ENCODE measurements at regions not wholly inside any gene's neighbourhood (a gene's known extent, or its start where the extent isn't known, plus 50 kb on each side); places are given as distances from the start of the nearest gene placed in this dataset.

DNA sequence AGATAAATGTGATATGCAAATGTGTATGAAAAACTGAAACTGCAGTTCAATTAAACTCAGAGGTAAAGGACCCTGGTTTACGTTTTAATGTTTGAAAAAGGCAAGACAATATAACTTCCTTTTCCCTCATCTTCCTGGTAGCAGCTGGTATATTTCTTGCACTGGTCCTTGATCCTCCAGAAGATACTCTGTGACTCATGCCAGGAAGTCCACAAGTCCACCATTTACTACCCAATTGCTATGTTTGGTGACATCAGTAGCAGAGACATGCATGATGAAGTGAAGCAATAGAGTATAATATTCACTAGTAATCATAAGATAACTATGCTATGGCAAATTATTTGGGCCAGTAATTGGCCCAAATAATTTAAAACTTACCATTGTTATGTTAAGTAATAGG is 774.5 kb upstream of the NEGR1 start:
- TF ChIP-seq, protein P1, sequence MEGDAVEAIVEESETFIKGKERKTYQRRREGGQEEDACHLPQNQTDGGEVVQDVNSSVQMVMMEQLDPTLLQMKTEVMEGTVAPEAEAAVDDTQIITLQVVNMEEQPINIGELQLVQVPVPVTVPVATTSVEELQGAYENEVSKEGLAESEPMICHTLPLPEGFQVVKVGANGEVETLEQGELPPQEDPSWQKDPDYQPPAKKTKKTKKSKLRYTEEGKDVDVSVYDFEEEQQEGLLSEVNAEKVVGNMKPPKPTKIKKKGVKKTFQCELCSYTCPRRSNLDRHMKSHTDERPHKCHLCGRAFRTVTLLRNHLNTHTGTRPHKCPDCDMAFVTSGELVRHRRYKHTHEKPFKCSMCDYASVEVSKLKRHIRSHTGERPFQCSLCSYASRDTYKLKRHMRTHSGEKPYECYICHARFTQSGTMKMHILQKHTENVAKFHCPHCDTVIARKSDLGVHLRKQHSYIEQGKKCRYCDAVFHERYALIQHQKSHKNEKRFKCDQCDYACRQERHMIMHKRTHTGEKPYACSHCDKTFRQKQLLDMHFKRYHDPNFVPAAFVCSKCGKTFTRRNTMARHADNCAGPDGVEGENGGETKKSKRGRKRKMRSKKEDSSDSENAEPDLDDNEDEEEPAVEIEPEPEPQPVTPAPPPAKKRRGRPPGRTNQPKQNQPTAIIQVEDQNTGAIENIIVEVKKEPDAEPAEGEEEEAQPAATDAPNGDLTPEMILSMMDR (conservative IDR thresholded peaks at IDR 0.05; ENCODE audit: low read depth, low read length) = no peak
- no peak overlapping the region for H3K4me3 ChIP-seq (ENCODE audit: low read length)
- no peak for DNase-seq (ENCODE audit: low read depth)

DNA sequence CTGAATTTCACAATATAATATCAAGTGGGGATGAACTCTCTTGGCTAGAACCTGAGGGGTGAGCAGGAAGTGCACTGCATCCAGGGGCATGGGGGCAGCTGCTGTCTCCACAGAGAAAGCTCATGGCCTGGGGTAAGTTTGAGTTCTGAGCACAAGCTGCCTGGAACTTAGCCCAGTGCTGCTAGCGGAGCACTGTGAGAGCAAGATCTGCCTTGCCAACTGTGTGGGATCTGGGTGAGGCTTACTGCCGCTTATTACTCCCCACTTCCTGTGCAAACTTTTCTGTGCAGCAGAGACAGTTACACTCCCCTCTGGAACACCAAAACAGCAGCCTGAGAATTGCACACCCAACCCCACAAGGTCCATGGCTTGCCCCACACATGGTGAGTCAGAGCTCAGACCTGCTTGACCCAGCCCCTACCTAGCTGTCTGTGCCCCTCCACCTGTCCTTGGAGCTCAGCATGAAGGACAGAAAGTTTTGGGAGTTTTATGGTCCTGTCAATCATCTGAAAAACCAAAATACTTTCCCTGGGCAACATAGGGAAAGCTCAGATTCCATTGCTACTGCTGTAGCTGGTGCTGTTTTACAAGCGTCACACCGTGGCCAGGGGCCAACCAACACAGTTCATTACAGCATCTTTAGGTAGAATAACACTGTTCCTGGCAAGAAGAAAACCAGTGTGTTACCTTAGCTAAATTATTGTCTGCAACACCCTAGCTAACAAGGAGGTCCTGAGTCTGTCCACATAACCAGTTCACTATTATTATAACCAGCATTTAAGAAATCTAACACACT is 762.1 kb upstream of the NEGR1 start:
- DNase-seq (ENCODE audit: low read depth) = peak; percentile 4
- H3K4me3 ChIP-seq (ENCODE audit: low read length) = no peak overlapping the region
- TF ChIP-seq, protein P1 (conservative IDR thresholded peaks at IDR 0.05; ENCODE audit: low read depth, low read length) = no peak

DNA sequence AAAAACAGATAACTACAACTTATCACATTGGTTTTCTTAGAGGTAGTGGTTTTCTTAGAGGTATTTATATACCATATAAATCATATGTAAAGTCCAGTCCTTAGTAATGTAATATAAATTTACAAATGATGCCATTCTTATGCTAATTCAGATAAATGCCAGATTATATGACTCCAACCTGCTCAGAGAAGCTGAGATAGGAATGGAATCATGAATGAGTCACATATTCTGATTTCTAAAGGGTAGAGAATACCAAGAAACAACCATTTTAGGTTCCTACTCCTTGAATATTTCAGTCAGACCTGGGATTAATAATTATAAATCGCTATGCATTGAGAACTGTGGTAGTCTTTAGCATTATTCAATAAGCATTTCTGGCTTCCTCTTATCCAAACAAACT is 760.1 kb upstream of the NEGR1 start:
- TF ChIP-seq, protein P1 (conservative IDR thresholded peaks at IDR 0.05; ENCODE audit: low read depth, low read length) = no peak
- H3K4me3 ChIP-seq (ENCODE audit: low read length) = no peak overlapping the region
- no peak for DNase-seq (ENCODE audit: low read depth)

DNA sequence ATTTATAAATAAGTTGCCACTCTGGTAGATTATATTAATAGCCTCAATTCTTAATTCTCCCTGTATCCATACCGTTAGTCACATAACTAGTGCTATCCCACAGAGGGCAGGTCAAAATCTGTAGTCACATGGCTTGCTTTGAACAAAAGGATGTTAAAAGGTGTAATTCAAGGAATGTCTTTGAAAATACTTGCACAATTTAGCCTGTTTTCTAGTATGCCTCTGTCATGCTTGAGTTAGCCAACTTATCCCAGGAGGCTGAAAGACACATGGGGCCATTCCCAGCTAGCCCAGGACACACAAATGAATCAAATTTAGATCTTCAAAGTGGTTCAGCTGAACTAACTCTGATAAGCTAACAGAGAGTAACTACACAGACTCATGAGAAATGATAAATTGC is 758.5 kb upstream of the NEGR1 start:
- no peak for DNase-seq (ENCODE audit: low read depth)
- TF ChIP-seq, protein P1 (conservative IDR thresholded peaks at IDR 0.05; ENCODE audit: low read depth, low read length) = no peak
- H3K4me3 ChIP-seq (ENCODE audit: low read length) = no peak overlapping the region

DNA sequence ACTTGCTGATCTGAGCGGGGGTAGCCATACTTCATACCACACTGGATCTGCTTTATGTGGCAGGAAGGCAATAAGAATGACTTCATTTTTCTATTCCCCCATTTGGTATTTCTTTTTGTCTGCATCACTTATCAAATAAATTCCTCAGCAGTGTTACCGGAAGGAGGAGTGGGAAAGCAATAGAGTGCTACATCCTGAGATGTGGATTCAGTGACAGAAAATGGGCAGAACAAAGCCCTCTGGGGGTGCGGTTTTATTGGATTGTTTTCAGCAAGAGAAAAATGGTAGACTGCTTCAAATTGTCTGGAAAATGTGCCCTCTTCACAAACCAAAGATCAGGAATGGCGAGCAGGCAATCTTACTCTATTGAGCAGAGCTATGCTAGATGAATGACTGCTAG is 751.9 kb upstream of the NEGR1 start:
- no peak overlapping the region for H3K4me3 ChIP-seq (ENCODE audit: low read length)
- TF ChIP-seq, protein P1 (conservative IDR thresholded peaks at IDR 0.05; ENCODE audit: low read depth, low read length) = no peak
- DNase-seq (ENCODE audit: low read depth) = no peak

DNA sequence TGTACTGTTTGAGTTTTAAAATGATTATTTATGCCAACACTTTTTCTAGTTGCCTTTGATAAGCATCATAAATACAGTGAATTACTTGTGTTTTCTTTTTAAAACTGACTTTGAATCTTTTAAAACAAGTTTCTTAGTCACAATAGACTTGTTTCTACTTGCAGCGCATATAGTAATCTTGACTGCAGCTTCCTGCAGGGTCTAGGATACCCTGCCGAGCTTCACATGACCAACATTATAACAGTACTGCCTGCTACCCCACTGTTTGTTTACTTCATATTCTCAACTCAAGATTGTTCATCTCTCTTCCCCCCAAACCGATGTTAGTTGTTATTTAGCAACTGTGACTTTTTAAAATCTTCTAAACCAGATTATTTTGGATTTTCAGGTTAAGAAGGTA is 751.3 kb upstream of the NEGR1 start:
- DNase-seq (ENCODE audit: low read depth) = no peak
- TF ChIP-seq, protein P1 (conservative IDR thresholded peaks at IDR 0.05; ENCODE audit: low read depth, low read length) = no peak
- H3K4me3 ChIP-seq (ENCODE audit: low read length) = no peak overlapping the region

DNA sequence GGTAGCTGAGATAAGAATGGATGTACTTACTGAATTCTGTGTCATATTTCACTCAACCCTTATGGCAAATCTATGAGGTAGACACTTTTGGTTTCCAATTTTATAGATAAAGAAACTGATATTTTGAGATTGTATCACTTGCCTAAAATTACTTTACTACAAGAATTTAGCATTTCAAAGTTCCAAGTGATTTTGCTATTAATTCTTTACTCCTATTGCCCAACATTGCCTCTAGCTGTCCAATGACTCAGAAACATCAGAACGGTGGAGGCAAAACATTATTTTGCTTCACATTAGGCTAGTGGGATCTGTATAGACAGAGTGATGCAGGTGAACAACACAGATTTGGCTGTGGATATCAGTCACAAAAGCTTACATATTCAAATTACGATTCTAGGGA is 747.2 kb upstream of the NEGR1 start:
- TF ChIP-seq, protein P1 (conservative IDR thresholded peaks at IDR 0.05; ENCODE audit: low read depth, low read length) = no peak

More for the DNA sequence above, 747.2 kb upstream of the NEGR1 start:
- DNase-seq (ENCODE audit: low read depth) = no peak
- H3K4me3 ChIP-seq (ENCODE audit: low read length) = no peak overlapping the region

Data from retinal pigment epithelial cell (primary cell).